AG04449 (cell line): ENCODE measurements at regions not wholly inside any gene's neighbourhood (a gene's known extent, or its start where the extent isn't known, plus 50 kb on each side); places are given as distances from the start of the nearest gene placed in this dataset.

Experiments
- CTCF ChIA-PET: fragments of 350-600 bp; formaldehyde crosslinking; extraction: SDS; loops from one replicate; lab custom pipeline; 2021; ENCODE audit warnings: antibody characterized with exemption; lab: Yijun Ruan, JAX
- POLR2A ChIA-PET: fragments of 400-600, 350-600 bp; formaldehyde crosslinking; extraction: SDS; loops from one replicate; lab custom pipeline; 2020; ENCODE audit warnings: antibody characterized with exemption, inconsistent platforms; lab: Yijun Ruan, JAX
- DNase-seq: peaks from one replicate; pipeline ENCODE4 v3.0.0-alpha.2; 2010; ENCODE audit warnings: low read depth, low spot score
- H3K4me3 ChIP-seq: 2 replicates; pipeline ENCODE4 v1.5.1; 2011; ENCODE audit warnings: low read depth, mild to moderate bottlenecking, control low read depth, low read length
- CTCF ChIP-seq: IDR thresholded peaks from one replicate; pipeline ENCODE4 v1.5.1; 2011; ENCODE audit warnings: mild to moderate bottlenecking, moderate library complexity, low read length, control low read depth, inconsistent platforms; ENCODE audit not compliant: insufficient read depth; ENCODE audit errors: missing control alignments

GRCh38 chr3:109831403-109831802, 494.1 kb upstream of the DPPA4 start:
- POLR2A ChIA-PET = no interaction called here
- H3K4me3 ChIP-seq = no peak overlapping the region
- CTCF ChIA-PET = no interaction called here
- no peak for TF ChIP-seq CTCF
- DNase-seq = no peak

DNA sequence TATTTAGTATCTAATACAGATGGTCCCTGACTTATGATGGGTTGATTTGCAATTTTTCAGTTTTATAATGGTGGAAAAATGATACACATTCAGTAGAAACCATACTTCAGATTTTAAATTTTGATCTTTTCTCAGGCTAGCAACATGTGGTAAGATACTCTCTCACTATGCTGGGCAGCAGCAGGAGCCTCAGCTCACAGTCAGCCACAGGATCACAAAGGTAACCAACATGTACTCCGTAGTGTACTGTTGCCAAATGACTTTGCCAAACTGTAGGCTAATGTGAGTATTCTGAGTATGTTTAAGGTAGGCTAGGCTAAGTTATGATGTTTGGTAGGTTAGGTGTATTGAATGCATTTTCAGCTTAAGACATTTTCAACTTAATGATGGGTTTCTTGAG, 498.6 kb upstream of the DPPA4 start:
- no peak for DNase-seq
- H3K4me3 ChIP-seq = no peak overlapping the region
- TF ChIP-seq CTCF = no peak
- POLR2A ChIA-PET = no interaction called here
- CTCF ChIA-PET = no interaction called here

DNA sequence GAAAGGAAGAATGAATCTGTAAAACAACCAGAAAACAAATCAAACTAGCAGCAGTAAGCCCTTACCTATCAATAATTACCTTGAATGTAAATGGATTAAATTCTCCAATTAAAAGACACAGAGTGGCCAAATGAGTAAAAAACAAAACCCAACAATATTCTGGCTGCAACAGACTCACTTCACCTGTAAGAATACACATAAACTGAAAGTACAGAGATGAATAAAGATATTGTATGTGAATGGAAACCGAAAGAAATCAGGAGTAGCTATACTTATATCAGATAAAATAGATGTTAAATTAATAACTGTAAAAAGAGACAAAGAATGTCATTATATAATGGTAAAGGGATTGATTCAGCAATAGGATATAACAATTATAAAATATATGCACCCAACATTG, 514.5 kb upstream of the DPPA4 start:
- no peak overlapping the region for H3K4me3 ChIP-seq
- POLR2A ChIA-PET = no interaction called here
- CTCF ChIA-PET = no interaction called here
- no peak for DNase-seq
- TF ChIP-seq CTCF = no peak

- no peak overlapping the region for H3K4me3 ChIP-seq
- DNase-seq = no peak
- TF ChIP-seq CTCF = no peak
- ChIA-PET POLR2A (no interaction called here), CTCF (no interaction called here)
These were observed 514.9 kb upstream of the DPPA4 start for GRCh38 chr3:109852283-109852682.

DNA sequence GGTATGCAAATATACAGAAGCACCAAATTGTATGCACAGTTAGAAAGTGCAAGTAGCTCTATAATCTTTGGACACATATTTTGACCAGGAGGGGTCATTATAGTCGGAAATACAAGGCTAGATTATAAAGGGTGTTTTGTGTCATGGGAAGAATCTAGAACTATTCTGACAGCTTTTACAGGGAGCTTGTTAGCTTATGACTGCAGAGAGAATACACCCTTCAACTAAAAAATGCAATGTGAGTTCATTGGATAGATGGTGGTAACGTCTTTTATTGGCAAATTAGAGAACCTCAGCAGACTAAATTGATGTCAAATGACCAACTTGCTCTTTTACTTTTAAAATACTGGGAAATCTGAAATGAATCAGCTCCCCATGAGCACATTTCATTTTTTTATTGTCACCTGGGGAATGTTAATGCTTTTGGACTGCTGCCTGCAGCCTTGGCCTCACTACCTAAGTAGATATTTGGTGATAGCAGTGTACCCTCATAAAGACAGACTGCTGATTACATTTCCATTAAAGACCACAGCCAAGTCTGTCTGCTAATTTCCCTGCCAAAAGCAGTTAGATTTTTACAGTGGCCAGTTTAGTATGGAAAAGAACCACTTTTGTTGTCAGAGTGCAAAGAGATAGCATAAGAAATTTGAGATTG, 515.9 kb upstream of the DPPA4 start:
- no peak for TF ChIP-seq CTCF
- H3K4me3 ChIP-seq = no peak overlapping the region
- POLR2A ChIA-PET = no interaction called here
- CTCF ChIA-PET = no interaction called here
- DNase-seq = no peak

GRCh38 chr3:109863701-109864100, 526.4 kb upstream of the DPPA4 start:
- ChIA-PET CTCF (no interaction called here), POLR2A (no interaction called here)
- H3K4me3 ChIP-seq = no peak overlapping the region
- DNase-seq = no peak
- no peak for TF ChIP-seq CTCF
